ENCODE measurements at regions not wholly inside any gene's neighbourhood (a gene's known extent, or its start where the extent isn't known, plus 50 kb on each side); places are given as distances from the start of the nearest gene placed in this dataset.

DNA sequence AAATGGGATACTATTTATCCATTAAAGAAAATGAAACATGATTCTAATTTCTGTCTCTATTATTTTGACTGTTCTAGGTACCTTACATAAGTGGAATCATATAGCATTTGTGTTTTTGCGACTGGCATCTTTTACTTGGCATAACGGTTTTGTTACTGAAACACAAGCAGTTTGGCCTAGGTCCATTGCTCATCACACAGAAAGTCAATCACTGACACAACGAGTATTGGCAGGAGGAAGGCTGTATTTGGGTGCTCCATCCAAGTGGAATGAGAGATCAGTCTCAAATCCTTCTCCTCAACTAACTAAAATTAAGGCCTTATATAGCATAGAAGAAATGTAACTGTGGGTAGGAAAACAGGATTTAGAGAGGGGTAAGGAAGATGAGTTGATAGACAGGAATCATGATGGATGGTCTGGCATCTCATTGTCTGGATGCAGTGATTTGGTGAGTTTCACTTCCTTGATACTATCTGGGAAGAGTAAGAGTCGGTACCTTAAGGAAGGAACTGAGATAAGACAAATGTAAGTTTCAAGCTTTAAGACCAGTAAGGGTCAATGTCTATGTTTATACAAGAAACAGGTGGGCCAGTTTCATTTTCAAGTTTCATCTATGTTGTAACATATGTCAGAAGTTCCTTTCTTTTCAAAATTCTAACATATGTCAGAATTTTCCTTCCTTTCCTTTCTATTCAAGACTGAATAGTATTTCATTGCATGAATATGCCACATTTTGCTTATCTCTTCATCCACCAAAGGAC is 276.9 kb upstream of the RAB6C start:
- no peak for DNase-seq
- Mint-ChIP-seq H3K9me3 (peaks cover 4% of the 10 kb centered on the region), H3K4me3 (no peak overlapping the region), H3K27ac (no peak overlapping the region), H3K4me1 (no peaks in the 10 kb centered on the region), H3K36me3 (no peaks in the 10 kb centered on the region), H3K27me3 (no peaks in the 10 kb centered on the region)

GRCh38 chr2:129705085-129705484 is 274.4 kb upstream of the RAB6C start:
- Mint-ChIP-seq H3K9me3 (peaks cover 4% of the 10 kb centered on the region), H3K27me3 (no peaks in the 10 kb centered on the region), H3K36me3 (no peaks in the 10 kb centered on the region), H3K4me3 (no peak overlapping the region), H3K4me1 (no peaks in the 10 kb centered on the region), H3K27ac (no peak overlapping the region)
- no peak for DNase-seq

GRCh38 chr2:129707800-129708199 is 271.7 kb upstream of the RAB6C start:
- H3K9me3 Mint-ChIP-seq = peaks cover 4% of the 10 kb centered on the region
- H3K4me1 Mint-ChIP-seq = no peaks in the 10 kb centered on the region
- H3K4me3 Mint-ChIP-seq = no peak overlapping the region
- no peak for DNase-seq
- H3K27ac Mint-ChIP-seq = no peak overlapping the region
- H3K27me3 Mint-ChIP-seq = no peaks in the 10 kb centered on the region
- no peaks in the 10 kb centered on the region for H3K36me3 Mint-ChIP-seq

GRCh38 chr2:129708221-129708967 is 271.1 kb upstream of the RAB6C start:
- no peak overlapping the region for H3K27ac Mint-ChIP-seq
- no peaks in the 10 kb centered on the region for H3K4me1 Mint-ChIP-seq

GRCh38 chr2:129709001-129709955 is 270.2 kb upstream of the RAB6C start:
- DNase-seq = no peak
- no peak overlapping the region for H3K4me3 Mint-ChIP-seq
- H3K27me3 Mint-ChIP-seq = peaks cover 3% of the 10 kb centered on the region
- H3K4me1 Mint-ChIP-seq = no peaks in the 10 kb centered on the region
- H3K36me3 Mint-ChIP-seq = no peaks in the 10 kb centered on the region
- no peak overlapping the region for H3K27ac Mint-ChIP-seq
- peaks cover 4% of the 10 kb centered on the region for H3K9me3 Mint-ChIP-seq

More at GRCh38 chr2:129708221-129708967, 271.1 kb upstream of the RAB6C start:
- H3K36me3 Mint-ChIP-seq = no peaks in the 10 kb centered on the region
- no peak for DNase-seq
- H3K9me3 Mint-ChIP-seq = peaks cover 4% of the 10 kb centered on the region
- H3K27me3 Mint-ChIP-seq = peaks cover 3% of the 10 kb centered on the region
- no peak overlapping the region for H3K4me3 Mint-ChIP-seq

DNA sequence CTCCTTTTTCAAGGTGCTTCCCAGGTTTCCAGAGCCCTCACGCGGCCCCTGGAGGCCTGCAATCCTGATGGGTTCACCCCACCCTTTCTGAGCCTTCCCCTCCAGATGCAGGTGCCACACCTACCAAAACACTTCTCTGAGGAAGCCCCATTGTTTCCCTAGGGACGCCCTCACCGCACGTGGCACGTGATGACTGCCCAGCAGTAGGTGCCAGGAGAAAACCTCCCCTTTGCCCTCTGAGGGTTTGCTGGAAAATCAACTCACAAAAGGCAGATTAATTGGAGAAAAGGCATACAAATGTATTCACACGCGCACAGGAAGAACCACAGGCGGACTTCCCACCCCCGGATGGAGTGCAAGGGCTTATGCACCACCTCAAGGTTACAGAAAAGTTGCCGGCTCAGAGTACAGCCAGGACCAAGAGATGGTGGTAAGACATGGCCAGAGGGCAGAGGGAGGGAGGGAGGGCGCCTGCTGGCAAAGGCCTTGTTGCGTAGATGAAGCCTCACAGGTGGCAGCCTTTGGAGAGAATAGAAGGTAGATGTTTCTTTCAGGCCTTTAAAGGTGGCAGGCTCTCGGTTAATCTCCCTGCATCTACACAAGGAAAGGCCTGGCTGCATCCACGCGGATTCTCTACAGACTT is 269.4 kb upstream of the RAB6C start:
- no peak overlapping the region for H3K27ac Mint-ChIP-seq
- H3K36me3 Mint-ChIP-seq = no peaks in the 10 kb centered on the region

DNA sequence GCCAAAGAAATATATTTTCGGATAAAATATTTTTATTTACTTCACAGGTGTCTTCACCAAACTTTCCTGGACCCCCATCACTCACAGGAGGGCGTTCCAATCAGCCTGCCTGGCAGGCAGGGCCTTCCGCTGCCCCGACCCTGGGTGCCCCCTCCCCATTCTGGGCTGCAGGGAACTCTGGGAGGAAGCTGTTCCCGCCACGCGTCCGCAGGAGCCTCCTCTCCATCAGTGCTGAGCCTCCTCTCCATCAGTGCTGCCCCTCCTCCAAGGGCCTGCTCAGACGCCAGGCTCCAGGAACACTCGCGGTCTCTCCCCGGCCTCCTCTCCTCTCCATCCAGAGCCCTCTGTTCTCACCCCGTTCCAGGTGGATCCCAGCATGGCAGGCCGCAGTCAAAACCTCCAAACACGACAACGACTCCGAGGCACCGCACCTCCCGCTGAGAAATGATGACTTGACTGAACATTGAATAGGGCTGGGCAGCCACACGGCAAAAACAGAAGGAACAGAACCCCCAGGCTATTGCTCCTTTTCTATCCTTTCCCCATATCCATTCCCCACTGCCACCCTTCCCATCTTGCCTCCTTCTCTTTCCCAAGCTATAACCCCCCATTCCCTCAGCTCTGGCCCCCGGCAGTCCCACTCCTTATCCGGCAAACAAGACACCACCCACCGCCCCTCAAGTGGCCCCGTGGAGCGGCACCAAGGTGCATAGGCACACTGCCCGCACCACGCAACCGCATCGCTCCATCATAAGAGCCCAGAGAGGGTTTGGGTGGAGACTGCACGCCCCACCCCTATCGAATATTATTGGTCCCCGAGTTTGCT is 268.6 kb upstream of the RAB6C start:
- no peak for DNase-seq
- H3K36me3 Mint-ChIP-seq = no peaks in the 10 kb centered on the region
- no peaks in the 10 kb centered on the region for H3K4me1 Mint-ChIP-seq
- H3K9me3 Mint-ChIP-seq = no peaks in the 10 kb centered on the region
- H3K4me3 Mint-ChIP-seq = no peak overlapping the region
- H3K27ac Mint-ChIP-seq = no peak overlapping the region
- H3K27me3 Mint-ChIP-seq = peaks cover 3% of the 10 kb centered on the region

More for the DNA sequence above, 269.4 kb upstream of the RAB6C start:
- H3K4me1 Mint-ChIP-seq = no peaks in the 10 kb centered on the region
- no peak overlapping the region for H3K4me3 Mint-ChIP-seq
- no peaks in the 10 kb centered on the region for H3K9me3 Mint-ChIP-seq
- peaks cover 3% of the 10 kb centered on the region for H3K27me3 Mint-ChIP-seq
- DNase-seq = no peak

DNA sequence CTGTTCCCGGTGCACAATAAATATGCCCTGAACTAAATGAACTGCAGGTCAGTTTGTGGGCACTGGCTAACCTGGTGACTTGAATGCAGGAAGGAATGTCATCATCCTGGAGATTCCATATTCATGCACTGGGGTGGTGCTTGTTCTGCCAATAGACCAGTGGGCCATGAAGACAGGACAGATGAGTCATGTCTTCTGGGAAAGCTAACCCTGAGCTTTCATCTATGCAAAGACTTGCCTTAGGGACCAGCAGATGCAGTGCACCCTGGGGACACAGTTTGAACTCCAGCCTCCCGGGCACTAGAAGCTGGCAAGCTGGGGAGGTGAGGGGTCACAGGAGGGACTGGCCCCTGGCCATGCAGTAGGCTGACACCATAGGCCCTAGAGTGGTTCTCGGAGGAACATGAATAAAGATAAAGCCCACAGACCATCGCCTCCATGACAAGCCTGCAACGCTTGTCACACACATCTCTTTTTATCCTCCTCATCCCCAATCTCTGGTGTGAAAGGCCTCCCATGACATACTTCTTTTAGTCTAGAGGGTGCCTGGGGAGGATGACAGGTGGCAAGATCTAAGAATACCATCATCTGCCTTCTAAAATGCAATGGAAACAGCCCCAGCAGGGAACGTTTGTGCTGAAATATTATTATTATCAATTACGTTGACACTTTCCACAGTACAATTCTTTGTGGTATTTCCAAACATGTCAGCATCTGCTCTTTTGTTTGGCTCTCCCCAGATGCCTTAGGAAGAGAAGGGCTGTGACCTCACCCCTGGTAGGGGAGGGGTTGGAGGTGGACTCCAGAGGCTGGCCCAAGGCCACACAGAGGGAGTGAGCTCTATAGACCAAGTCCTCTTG is 267.4 kb upstream of the RAB6C start:
- Mint-ChIP-seq H3K27ac (no peak overlapping the region), H3K4me3 (no peak overlapping the region), H3K9me3 (no peaks in the 10 kb centered on the region), H3K36me3 (no peaks in the 10 kb centered on the region), H3K4me1 (no peaks in the 10 kb centered on the region), H3K27me3 (peaks cover 3% of the 10 kb centered on the region)
- no peak for DNase-seq

DNA sequence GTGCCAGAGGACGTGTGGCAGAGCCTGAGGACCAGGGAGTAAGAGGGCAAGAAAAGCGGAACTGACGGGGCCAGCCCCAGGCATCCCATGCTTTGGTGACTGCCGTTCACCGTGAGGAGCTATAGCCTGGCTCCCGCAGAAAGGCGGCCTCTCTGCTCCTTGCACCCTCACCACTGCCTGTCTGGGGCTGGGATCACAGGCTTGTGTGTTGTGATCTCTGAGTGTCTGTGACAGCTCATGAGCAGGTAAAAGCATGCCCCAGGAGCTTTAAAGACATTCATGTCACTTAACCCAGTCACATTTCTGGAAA is 266.8 kb upstream of the RAB6C start:
- Mint-ChIP-seq H3K36me3 (no peaks in the 10 kb centered on the region), H3K4me3 (no peak overlapping the region), H3K4me1 (no peaks in the 10 kb centered on the region), H3K27ac (no peak overlapping the region), H3K9me3 (no peaks in the 10 kb centered on the region), H3K27me3 (peaks cover 3% of the 10 kb centered on the region)
- no peak for DNase-seq

GRCh38 chr2:129713337-129713736 is 266.1 kb upstream of the RAB6C start:
- Mint-ChIP-seq H3K27me3 (peaks cover 3% of the 10 kb centered on the region), H3K4me3 (no peak overlapping the region), H3K27ac (no peak overlapping the region), H3K9me3 (no peaks in the 10 kb centered on the region), H3K4me1 (no peaks in the 10 kb centered on the region), H3K36me3 (no peaks in the 10 kb centered on the region)
- DNase-seq = no peak

- Mint-ChIP-seq H3K9me3 (no peaks in the 10 kb centered on the region), H3K4me3 (no peak overlapping the region), H3K4me1 (no peaks in the 10 kb centered on the region), H3K27me3 (peaks cover 3% of the 10 kb centered on the region), H3K27ac (no peak overlapping the region), H3K36me3 (no peaks in the 10 kb centered on the region)
- no peak for DNase-seq
Observed at GRCh38 chr2:129716781-129717559, 262.5 kb upstream of the RAB6C start.

DNA sequence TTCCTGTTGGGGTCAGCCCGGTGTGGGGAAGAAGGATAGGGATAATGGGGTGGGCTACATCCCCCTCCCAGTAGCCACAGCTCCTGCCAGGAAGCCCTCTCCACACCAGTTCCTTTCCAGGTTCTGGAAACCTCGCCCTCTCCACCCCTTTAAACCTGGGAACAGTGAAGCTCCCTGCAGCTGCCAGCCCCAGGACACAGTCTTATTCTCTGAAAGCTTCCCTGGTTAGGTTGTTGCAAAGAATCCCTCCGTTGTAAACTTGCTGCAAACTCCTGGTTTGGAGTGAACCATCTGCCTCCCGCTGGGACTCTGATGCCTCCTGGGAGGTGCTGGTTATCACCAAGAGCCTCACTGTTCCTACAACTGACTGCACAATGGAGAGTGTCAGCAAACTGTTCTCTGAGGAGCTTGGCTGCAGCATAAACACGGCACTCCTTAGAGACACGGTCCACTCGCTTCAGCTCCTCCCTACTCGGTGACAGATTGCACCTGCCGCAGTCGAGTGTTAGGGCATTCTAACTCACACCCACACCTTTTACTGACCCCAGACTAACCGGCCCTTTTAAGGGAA is 261.8 kb upstream of the RAB6C start:
- Mint-ChIP-seq H3K4me1 (no peaks in the 10 kb centered on the region), H3K27ac (no peak overlapping the region), H3K27me3 (peaks cover 3% of the 10 kb centered on the region), H3K36me3 (no peaks in the 10 kb centered on the region), H3K9me3 (no peaks in the 10 kb centered on the region), H3K4me3 (no peak overlapping the region)
- DNase-seq = no peak

All from activated naive CD8-positive, alpha-beta T cell treated with anti-CD3 and anti-CD28 coated beads for 36 hours (primary cell).